ENCODE measurements at regions not wholly inside any gene's neighbourhood (a gene's known extent, or its start where the extent isn't known, plus 50 kb on each side); places are given as distances from the start of the nearest gene placed in this dataset.

GRCh38 chr3:105923140-105923539 is 54.3 kb upstream of the CBLB start:
- DNase-seq (ENCODE audit: low read depth), result no peak

DNA sequence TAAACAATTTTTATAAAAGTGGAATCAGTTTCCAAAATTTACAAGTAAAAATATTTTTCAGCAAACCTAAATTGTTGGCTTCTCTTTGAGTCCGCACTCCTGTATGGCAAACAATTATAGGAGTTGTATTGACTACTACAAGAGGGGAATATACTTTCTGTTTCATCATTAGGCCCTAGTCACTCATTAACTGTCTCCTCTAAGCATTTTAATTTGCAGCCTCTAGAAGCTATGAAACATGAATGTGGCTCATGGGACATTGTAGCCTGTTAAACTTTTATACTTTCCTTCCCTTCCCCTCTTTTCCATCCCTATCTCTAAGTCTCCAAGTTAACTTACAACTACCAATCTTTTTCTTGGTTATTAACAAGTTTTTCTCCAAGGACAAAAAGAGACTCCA is 58.9 kb upstream of the CBLB start:
- DNase-seq (ENCODE audit: low read depth), result no peak

DNA sequence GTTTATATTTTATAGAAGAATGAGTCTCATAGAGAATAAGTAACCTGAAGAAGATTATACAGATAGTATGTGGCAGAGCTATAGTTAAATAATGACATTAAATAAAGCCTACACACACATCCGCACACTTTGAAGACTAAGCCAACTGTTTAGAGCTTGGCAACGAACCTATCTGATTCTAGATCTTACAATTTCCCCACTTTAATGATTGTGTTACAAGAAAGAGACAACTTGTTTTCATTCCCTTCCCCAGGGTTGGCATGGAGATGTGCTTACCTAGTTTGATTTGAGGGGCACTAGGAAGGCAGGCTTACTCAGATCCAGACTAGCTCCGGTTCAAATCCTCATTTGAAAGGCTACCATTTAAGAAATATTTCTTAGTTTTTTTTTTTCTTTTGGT is 61.9 kb upstream of the CBLB start:
- no peak for DNase-seq (ENCODE audit: low read depth)

- DNase-seq (ENCODE audit: low read depth), result no peak
Observed at GRCh38 chr3:105931500-105931899, 62.7 kb upstream of the CBLB start.

- DNase-seq (ENCODE audit: low read depth), result no peak
Observed at GRCh38 chr3:105933871-105934270, 65.1 kb upstream of the CBLB start.

DNA sequence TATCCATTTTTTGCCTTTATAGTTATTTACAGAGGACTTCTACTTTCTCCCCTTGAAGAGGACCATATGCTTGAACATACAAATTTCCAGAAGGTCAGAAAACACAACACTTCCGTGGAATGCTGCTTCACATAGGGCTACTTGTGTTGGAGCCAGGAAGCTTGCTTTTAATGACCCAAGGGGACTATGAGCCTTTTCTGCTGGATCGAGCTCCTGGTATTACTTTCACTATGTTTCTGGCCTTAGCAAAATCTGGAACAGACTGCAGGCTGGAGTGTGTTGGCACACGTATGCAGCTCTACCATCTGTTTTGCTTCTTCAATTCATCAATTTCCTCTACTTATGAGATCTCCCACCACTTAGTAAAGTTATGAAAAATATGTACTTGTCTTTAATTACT is 69.3 kb upstream of the CBLB start:
- DNase-seq (ENCODE audit: low read depth), result no peak

DNA sequence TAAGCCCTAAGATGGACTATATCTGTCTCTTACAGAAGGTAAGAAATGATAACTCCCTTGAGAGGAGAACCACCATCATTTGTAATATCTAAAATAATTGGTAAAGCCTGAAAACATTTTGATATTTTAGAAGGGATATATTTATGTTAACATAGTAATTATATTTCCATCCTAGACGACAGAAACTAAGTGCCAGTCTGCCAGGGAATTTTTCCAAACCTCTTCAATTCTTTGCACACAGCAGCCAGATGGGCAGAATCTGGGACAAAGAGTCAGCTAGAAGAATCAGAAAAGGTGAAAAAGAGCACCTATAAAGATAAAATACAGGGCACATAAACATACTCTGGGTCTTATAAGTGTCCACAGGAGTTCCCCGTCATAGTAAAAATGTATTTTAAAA is 70.0 kb upstream of the CBLB start:
- DNase-seq (ENCODE audit: low read depth), result no peak

DNA sequence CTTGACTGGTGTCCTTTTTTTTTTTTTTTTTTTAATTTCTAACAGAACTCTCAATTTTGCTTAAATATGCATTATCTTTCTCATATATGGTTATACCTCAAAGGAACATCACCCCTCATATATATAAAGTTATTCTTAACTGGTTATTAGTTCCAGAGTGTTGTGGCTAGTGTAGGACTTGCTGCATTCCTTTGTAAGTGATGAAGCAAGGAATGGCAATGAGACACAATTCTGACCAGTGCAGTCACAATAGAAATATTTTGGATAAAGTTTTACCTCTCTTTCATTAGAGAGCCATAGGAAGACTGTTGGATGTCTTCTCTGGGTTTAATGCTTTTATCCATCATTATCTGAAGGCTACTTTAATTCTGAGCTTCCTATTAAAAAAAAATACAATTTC is 75.5 kb upstream of the CBLB start:
- peak; percentile 54 for DNase-seq (ENCODE audit: low read depth)

GRCh38 chr3:105944721-105945120 is 75.9 kb upstream of the CBLB start:
- DNase-seq (ENCODE audit: low read depth), result peak; percentile 89

DNA sequence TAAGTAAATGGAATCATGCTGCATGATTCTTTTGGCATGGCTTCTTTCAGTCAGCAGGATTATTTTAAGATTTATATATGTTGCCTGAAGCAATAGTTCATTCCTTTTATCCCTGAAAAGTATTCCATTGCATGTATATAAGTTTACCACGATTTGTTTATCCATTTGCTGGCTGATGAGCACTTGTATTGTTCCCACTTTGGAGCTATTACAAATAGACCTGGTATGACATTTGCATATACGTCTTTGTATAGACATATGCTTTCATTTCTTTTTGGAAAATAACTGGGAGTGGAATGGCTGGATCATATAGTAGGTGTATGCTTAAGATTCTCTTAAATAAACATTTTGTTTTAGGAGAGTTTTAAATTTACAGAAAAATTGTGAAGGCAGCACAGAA is 79.3 kb upstream of the CBLB start:
- no peak for DNase-seq (ENCODE audit: low read depth)

DNA sequence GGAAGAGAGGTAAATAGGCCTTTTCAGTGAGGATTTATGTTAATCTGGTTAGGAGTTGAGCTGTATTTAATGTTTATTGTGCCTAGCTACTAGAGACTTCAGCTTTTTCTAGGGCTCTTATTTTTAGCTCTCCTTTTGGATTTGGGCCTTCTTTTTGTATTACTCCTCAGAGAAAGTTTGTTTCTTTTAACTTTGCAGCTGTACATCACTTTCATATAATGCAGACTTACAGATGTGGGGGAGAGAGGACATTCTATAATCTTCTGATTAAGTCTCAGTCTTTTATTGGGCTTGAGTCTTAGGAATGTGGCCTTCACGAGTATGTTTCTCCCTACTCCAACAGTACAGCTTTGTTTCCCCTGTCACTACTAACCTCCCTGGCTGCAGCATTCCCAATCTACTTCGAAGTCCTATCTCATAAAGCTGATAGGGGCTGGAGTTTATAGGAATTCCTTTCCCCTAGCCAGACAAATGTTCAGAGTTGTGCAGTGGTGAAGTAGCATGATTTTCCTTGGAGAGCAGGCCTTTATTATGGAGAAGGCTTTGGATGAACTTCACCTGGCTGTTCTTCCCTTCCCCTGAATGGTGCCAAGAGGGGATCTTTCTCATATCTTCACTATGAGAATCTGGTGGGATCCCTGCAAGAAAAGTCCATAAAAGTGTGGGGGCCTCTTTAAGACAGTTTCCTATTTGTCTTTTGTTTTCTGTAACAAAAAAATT is 82.2 kb upstream of the CBLB start:
- no peak for DNase-seq (ENCODE audit: low read depth)

GRCh38 chr3:105953831-105954230 is 85.0 kb upstream of the CBLB start:
- DNase-seq (ENCODE audit: low read depth), result no peak

DNA sequence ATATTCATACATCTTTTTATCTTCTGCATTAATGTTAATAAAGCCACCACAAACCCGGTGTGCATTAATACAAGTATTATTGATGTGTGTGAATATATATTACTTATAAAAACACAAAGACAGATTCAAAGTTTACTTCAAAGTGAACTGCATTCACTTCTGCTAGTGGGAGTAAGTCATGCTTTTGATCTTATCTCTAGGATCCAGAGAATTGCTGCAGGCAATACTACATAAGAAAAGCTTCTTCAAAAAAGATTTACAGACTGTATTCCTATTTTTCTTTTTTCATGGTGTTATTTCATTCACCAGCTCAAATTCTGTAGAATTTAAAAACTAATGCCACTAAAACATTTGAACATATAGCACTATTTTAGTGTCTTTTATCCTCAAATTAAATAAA is 87.5 kb upstream of the CBLB start:
- DNase-seq (ENCODE audit: low read depth), result no peak

DNA sequence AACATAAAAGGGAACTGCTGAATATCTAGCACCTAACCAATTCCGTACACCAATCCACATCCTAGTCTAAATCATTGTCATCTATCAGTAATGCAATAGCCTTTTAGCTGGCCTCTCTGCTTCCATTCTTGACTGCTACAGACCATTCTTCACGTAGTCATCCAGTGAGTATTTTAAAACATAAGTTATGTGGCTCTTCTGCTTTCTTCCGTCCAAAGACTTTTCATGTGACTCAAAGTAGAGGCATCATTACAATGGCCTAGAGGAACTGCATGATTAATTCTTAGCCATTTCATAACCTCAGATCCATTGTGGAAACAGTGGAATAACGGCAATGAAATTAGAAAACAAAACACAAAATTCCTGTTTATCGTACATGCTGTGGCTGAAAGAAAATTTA is 88.9 kb upstream of the CBLB start:
- no peak for DNase-seq (ENCODE audit: low read depth)

DNA sequence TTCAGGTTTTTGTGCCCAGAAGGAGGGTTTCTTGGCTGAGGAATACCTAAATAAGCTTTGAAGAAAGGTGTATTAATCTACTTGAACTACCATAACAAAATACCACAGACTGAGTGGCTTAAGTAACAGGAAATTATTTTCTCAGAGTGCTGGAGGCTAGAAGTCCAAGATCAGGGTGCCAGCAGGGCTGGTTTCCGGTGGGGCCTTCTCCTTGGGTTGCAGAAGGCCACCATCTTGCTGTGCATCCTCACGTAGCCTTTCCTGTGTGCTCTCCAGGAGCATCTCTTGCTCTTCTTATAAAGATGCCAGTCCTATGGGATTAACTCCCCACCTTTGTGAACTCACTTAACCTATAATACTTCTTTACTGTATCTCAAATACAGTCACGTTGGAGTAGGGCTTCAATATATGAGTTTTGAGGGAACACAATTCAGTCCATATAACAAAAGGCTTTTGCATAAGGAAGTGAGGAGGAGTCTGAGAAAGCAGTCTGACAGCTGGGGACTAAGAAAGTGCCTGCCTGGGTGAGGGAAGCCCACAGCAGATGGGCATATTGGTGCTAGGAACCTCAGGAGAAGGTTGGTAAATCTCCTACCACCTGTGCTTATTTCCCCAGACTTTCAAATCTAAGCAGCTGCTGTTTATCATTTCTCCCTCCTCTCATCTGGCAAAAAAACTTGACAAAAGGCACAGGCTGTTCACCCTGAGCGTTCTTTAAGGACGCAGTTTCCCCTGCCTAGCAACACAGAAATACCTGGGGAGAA is 89.6 kb upstream of the CBLB start:
- no peak for DNase-seq (ENCODE audit: low read depth)

DNA sequence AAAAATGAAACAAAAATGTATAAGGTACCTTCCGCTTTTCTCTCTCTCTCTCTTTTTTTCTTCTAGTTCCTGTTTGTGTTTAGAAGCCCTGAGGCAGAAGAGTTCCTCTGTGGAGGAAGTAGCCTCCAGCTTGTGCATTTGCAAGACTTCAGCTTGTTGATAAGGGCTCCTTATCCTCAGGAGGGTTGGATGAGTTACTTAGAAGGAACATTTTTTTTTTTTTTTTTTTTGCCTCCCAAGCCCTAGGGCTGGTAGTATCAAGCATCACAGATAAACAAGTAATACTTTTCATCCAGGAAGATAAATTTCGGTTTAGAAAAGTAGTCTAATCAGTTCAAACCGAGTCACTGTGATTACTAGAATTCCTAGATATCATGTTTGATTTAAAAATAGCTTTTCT is 91.0 kb upstream of the CBLB start:
- DNase-seq (ENCODE audit: low read depth), result no peak

DNA sequence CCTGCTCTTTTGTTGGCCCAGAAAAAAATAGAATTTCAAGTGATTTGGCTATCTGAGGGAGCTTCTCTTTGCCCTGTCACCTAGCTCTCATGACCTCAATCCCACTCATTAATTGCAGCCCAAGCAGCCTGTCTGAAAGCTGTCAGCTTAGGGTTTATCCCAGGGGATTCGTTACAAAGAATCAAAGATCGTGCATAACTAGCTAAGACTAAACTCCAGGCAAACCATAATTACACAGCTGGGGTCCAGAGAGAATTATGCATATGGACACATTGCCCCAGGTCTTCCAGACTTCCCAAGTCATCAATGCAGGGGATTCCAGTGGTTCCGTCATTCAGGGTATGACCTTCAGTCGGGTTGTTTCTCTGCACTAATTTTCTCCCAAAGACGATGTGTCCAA is 91.6 kb upstream of the CBLB start:
- DNase-seq (ENCODE audit: low read depth), result no peak

DNA sequence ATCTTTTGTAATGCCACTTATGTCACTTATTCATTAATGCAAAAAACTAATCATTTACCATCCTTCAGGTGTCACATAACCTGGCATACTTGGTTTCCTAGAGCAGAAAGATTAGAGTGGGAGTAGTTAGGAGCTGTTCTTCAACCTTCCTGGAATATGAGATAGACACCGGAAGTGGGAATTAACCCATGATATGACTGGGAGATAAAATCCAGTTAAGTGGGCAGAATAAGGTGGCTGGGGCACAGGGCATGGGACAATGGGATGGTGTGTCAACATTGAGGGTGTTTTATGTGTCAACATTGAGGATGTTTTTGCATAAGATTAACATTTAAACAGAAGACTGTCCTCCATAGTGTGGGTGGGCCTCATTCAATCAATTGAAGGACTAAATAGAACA is 94.3 kb upstream of the CBLB start:
- no peak for DNase-seq (ENCODE audit: low read depth)

DNA sequence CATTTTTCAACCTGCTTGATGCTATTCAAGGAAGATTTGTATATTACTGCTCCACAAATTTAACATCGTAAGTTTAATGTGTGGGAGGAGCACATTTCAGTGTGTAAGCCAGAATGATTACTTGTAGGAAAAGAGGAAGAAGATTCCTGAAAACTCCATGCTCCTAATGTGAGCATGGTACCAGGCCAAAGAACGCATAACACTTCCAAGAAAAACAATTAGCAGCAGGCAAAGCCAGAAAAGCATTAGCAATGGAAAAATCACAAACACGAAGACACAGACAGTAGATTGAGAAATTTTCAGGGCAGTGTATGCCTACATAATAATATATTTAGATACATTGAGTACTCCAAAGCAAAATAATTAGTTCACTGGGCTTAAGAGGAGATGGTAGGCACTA is 96.6 kb upstream of the CBLB start:
- DNase-seq (ENCODE audit: low read depth), result no peak

DNA sequence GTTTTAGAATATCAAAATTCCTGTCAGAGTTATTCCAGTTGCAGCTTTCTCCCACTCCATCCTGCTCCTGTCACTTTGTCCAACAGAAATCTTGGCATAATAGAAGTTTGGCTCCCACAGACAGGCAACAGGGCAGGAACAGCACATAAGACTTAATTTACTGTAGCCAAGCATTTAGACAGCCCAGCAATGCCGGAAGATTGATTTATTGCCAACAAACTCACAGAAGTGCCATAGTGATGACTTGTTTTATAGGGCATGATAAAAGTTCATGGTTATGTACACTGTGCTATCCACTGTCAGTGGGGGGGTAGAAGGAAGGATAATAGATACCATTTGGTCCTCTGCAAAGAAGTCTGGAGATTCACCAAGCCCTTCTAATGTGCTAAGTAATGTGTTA is 98.3 kb upstream of the CBLB start:
- DNase-seq (ENCODE audit: low read depth), result no peak

DNA sequence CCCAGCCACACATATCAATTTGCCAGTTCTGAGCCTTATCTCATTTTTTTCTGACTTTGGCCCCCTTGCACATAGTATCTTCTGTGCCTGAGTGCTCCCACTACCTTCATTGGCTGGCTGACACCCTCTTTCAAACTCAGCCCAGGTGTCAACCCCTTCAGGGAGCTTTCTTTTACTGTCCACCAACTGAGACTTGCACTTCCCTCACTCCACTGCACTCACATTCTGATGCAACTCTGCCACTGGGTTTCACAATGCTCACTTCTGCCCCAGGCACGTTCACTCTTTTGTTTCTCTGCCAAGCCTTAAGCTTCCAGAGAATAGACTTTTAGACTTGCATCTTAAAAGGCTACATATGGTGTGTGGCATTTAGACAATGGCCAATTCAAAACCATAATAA is 101.5 kb upstream of the CBLB start:
- no peak for DNase-seq (ENCODE audit: low read depth)

DNA sequence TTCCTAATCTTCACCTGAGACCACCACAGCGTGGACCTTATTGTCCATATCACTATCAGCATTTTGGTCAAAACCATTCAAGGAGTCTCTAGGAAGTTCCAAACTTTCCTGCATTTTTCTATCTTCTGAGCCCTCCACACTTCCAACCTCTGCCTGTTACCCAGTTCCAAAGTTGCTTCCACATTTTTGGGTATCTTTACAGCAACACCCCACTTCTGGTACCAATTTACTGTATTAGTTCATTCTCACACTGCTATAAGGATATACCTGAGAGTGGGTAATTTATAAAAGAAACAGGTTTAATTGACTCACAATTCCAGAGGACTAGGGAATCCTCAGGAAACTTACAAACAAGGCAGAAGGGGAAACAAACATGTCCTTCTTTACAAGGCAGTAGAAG is 103.3 kb upstream of the CBLB start:
- no peak for DNase-seq (ENCODE audit: low read depth)

DNA sequence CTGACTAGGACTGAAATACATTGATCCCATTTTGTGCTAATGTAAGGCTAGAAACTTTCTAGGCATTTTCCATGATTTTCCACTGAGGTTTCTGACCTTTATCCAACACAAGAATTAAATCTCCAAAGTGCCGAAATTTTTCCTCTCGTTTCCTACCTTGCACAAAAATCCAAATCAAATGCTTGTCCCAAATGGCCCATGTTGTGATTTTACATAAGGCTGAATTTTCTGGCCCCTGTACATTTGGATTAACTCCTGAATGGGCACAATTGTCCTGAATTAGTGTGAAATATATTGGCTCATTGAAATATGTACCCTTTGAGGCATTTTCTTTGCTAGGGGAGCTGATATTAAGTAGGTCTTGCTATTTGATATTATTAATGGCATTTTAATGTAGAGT is 105.6 kb upstream of the CBLB start:
- no peak for DNase-seq (ENCODE audit: low read depth)

DNA sequence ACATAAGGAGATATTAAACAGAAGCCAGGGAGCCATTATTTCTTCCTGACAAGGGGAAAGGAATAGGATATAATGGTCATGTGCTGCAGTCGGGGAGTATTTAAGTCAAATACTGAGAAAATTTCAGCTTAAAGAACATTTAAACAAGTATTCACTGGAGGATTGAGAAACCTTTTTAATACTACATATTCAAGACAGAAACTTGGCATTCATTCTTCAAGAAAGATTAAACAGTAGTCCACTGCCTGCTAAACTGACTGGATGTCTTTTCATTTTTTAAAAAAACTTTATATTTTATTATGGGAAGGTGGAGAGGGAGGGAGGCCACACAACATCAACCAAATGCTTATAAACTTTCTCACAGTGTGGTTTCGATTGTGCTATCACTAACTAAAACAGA is 107.4 kb upstream of the CBLB start:
- DNase-seq (ENCODE audit: low read depth), result no peak
